ENCODE measurements at regions not wholly inside any gene's neighbourhood (a gene's known extent, or its start where the extent isn't known, plus 50 kb on each side); places are given as distances from the start of the nearest gene placed in this dataset.

DNA sequence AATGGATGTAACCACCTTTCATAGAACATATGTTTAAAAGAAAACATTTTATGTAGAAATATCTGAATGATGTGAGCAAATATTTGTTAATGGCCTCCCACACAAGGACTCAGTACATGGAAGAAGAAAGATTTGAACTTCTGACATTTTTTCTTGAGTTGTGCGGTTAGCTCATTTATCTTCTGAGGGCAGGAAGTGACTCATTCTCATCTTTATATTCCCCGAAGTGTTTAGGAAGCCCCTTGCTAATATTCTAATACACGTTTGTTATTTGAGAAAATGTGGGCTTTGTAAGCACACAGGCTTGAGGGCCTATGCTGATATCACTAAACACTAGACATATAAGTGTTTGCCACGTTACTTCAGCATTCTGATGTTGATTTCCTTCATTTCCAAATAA, 392.5 kb upstream of the PTBP2 start:
- Histone ChIP-seq H3K4me3 (replicated peaks; ENCODE audit: insufficient read depth, low read length) (no peak overlapping the region), H3K27me3 (ENCODE audit: insufficient read depth, poor library complexity, severe bottlenecking) (no peaks in the 10 kb centered on the region), H3K27ac (replicated peaks) (no peak overlapping the region)
- TF ChIP-seq POLR2AphosphoS5 (IDR thresholded peaks at IDR 0.05; ENCODE audit: low read depth): no peak
- TF ChIP-seq, protein P1, sequence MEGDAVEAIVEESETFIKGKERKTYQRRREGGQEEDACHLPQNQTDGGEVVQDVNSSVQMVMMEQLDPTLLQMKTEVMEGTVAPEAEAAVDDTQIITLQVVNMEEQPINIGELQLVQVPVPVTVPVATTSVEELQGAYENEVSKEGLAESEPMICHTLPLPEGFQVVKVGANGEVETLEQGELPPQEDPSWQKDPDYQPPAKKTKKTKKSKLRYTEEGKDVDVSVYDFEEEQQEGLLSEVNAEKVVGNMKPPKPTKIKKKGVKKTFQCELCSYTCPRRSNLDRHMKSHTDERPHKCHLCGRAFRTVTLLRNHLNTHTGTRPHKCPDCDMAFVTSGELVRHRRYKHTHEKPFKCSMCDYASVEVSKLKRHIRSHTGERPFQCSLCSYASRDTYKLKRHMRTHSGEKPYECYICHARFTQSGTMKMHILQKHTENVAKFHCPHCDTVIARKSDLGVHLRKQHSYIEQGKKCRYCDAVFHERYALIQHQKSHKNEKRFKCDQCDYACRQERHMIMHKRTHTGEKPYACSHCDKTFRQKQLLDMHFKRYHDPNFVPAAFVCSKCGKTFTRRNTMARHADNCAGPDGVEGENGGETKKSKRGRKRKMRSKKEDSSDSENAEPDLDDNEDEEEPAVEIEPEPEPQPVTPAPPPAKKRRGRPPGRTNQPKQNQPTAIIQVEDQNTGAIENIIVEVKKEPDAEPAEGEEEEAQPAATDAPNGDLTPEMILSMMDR (IDR thresholded peaks at IDR 0.05; ENCODE audit: insufficient read depth, low read length): no peak
- no peak for TF ChIP-seq SPI1 (IDR thresholded peaks at IDR 0.05; ENCODE audit: borderline replicate concordance, low read depth)
- DNase-seq (ENCODE audit: low read depth in 1 of 2, low spot score in 1 of 2): no peak

DNA sequence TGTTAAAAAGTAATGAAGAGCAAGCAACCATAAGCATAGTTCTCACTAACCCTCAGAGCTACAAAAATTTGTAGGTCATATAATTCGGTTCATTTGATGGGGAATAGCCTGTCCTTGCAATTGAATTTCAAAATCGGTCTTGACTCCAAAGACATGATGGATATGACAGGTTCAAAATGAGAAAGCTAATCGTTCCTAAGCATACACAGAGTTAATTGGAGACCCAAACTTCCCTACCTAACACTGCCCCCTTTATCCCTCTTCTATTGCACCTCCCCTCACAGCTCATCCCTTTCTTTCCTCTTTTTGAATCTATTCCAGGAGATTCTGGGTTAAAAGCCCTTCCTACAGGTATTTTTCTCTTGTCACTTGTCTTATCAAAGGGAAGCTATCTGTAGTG, 390.0 kb upstream of the PTBP2 start:
- Histone ChIP-seq H3K4me3 (replicated peaks; ENCODE audit: insufficient read depth, low read length) (no peak overlapping the region), H3K27ac (replicated peaks) (no peak overlapping the region), H3K27me3 (ENCODE audit: insufficient read depth, poor library complexity, severe bottlenecking) (no peaks in the 10 kb centered on the region)
- TF ChIP-seq, protein P1 (IDR thresholded peaks at IDR 0.05; ENCODE audit: insufficient read depth, low read length): no peak
- no peak for TF ChIP-seq POLR2AphosphoS5 (IDR thresholded peaks at IDR 0.05; ENCODE audit: low read depth)
- no peak for DNase-seq (ENCODE audit: low read depth in 1 of 2, low spot score in 1 of 2)

DNA sequence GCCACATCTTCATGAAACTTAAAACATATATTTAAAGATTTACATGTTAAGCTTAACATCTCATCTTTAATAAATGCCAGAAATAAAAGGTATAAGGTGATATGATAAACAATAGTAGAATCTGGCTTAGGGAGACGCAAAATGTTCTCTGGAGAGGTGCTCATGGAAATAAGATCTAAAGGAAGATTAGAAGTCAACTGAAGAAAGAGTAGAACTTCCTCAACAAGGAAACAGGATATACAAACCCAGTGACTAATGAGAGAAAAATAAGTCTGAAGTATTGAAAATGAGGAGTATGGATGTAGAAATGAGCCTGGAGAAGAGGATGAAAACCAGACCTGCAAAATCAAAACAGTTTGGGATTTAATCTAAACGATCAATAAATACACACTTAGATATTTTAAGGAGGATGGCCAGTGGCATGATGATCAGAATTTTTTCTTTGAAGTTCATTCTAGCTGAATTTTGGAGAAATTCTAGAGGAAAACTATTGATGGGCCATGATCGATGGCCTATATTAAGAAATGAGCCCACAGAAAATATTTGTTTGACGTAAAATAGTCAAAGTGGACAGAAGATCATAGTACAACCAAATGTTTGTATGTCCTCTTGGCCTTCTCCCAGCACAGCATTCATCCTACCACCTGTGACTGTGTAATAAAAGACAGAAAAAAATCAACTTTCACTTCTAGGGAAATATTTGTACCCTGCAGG, 387.9 kb upstream of the PTBP2 start:
- no peak for DNase-seq (ENCODE audit: low read depth in 1 of 2, low spot score in 1 of 2)
- H3K4me3 ChIP-seq (replicated peaks; ENCODE audit: insufficient read depth, low read length): no peak overlapping the region
- TF ChIP-seq GABPA (IDR thresholded peaks at IDR 0.05; ENCODE audit: low read depth): no peak
- no peak overlapping the region for H3K27ac ChIP-seq (replicated peaks)
- no peaks in the 10 kb centered on the region for H3K27me3 ChIP-seq (ENCODE audit: insufficient read depth, poor library complexity, severe bottlenecking)

DNA sequence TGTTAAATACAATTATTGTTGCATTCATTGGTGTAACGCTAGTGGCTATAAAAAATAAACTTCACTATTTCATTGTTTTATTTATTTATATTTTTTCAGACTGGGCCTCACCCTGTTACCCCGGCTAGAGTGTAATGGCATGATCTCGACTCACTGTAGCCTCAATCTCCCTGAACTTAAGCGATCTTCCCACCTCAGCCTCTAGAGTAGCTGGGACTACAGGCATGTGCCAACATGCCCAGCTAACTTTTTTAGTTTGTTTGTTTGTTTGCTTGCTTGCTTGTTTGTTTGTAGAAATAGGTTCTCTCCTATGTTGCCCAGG, 387.4 kb upstream of the PTBP2 start:
- TF ChIP-seq GABPA (IDR thresholded peaks at IDR 0.05; ENCODE audit: low read depth) (no peak), SPI1 (IDR thresholded peaks at IDR 0.05; ENCODE audit: borderline replicate concordance, low read depth) (no peak)
- TF ChIP-seq, protein P2, sequence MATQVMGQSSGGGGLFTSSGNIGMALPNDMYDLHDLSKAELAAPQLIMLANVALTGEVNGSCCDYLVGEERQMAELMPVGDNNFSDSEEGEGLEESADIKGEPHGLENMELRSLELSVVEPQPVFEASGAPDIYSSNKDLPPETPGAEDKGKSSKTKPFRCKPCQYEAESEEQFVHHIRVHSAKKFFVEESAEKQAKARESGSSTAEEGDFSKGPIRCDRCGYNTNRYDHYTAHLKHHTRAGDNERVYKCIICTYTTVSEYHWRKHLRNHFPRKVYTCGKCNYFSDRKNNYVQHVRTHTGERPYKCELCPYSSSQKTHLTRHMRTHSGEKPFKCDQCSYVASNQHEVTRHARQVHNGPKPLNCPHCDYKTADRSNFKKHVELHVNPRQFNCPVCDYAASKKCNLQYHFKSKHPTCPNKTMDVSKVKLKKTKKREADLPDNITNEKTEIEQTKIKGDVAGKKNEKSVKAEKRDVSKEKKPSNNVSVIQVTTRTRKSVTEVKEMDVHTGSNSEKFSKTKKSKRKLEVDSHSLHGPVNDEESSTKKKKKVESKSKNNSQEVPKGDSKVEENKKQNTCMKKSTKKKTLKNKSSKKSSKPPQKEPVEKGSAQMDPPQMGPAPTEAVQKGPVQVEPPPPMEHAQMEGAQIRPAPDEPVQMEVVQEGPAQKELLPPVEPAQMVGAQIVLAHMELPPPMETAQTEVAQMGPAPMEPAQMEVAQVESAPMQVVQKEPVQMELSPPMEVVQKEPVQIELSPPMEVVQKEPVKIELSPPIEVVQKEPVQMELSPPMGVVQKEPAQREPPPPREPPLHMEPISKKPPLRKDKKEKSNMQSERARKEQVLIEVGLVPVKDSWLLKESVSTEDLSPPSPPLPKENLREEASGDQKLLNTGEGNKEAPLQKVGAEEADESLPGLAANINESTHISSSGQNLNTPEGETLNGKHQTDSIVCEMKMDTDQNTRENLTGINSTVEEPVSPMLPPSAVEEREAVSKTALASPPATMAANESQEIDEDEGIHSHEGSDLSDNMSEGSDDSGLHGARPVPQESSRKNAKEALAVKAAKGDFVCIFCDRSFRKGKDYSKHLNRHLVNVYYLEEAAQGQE (IDR thresholded peaks at IDR 0.05; ENCODE audit: insufficient replicate concordance, low read depth): no peak
- Histone ChIP-seq H3K4me3 (replicated peaks; ENCODE audit: insufficient read depth, low read length) (no peak overlapping the region), H3K27me3 (ENCODE audit: insufficient read depth, poor library complexity, severe bottlenecking) (no peaks in the 10 kb centered on the region), H3K27ac (replicated peaks) (no peak overlapping the region)
- DNase-seq (ENCODE audit: low read depth in 1 of 2, low spot score in 1 of 2): no peak

DNA sequence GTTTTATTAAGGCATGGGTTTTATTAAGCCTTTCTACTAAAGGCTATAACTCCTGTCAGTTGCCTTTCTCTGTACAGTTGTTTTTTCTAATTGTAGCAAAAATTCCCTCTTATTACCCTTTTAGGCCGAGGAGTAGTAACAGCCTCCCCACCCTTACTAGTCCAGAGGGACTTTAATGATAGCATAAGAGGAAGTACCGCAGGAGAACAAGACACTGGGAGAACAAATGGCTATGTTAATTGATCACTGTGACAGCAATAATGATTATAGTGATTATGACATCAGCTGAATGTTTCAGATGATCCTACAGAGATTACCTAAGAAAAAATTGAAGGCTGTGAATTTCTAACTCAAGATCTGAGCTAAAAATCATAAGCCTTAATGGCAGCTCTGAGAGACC, 383.0 kb upstream of the PTBP2 start:
- Histone ChIP-seq H3K27me3 (ENCODE audit: insufficient read depth, poor library complexity, severe bottlenecking) (no peaks in the 10 kb centered on the region), H3K27ac (replicated peaks) (no peak overlapping the region), H3K4me3 (replicated peaks; ENCODE audit: insufficient read depth, low read length) (no peak overlapping the region)
- TF ChIP-seq, protein P2 (IDR thresholded peaks at IDR 0.05; ENCODE audit: insufficient replicate concordance, low read depth): no peak
- TF ChIP-seq POLR2AphosphoS5 (IDR thresholded peaks at IDR 0.05; ENCODE audit: low read depth) (no peak), GABPA (IDR thresholded peaks at IDR 0.05; ENCODE audit: low read depth) (no peak), SPI1 (IDR thresholded peaks at IDR 0.05; ENCODE audit: borderline replicate concordance, low read depth) (no peak)
- TF ChIP-seq, protein P1 (IDR thresholded peaks at IDR 0.05; ENCODE audit: insufficient read depth, low read length): no peak
- no peak for DNase-seq (ENCODE audit: low read depth in 1 of 2, low spot score in 1 of 2)
